ENCODE measurements at regions not wholly inside any gene's neighbourhood (a gene's known extent, or its start where the extent isn't known, plus 50 kb on each side); places are given as distances from the start of the nearest gene placed in this dataset.
"Not testable (repeated sequence)": the region's sequence is repeated elsewhere in the genome, so short reads cannot be mapped to it uniquely, and the experiment has no call there.

- no peak for DNase-seq
Measured at GRCh38 chr4:71081192-71081591, 87.7 kb downstream of the DCK start.

- no peak for DNase-seq
Measured at GRCh38 chr4:71093745-71094144, 100.3 kb downstream of the DCK start.

GRCh38 chr4:71094201-71094600 is 100.8 kb downstream of the DCK start:
- DNase-seq = no peak

GRCh38 chr4:71095141-71095540 is 101.7 kb downstream of the DCK start:
- no peak for DNase-seq

- no peak for DNase-seq
Measured at GRCh38 chr4:71095545-71095944, 102.1 kb downstream of the DCK start.

- DNase-seq = no peak
Measured at GRCh38 chr4:71107726-71108125, 114.3 kb downstream of the DCK start.

- no peak for DNase-seq
Measured at GRCh38 chr4:71110499-71110898, 117.0 kb downstream of the DCK start.

GRCh38 chr4:71111133-71111532 is 117.7 kb downstream of the DCK start:
- DNase-seq = not testable (repeated sequence)

- no peak for DNase-seq
Measured at GRCh38 chr4:71113294-71113693, 119.8 kb downstream of the DCK start.

GRCh38 chr4:71120831-71121524 is 127.5 kb downstream of the DCK start:
- no peak for DNase-seq

- no peak for DNase-seq
Measured at GRCh38 chr4:71123951-71124350, 130.5 kb downstream of the DCK start.

GRCh38 chr4:71125137-71125536 is 131.7 kb downstream of the DCK start:
- DNase-seq = no peak

GRCh38 chr4:71126719-71127118 is 133.3 kb downstream of the DCK start:
- DNase-seq = peak; percentile 97

GRCh38 chr4:71130827-71131603 is 137.6 kb downstream of the DCK start:
- peak; percentile 75 for DNase-seq

GRCh38 chr4:71132486-71132885 is 139.0 kb downstream of the DCK start:
- no peak for DNase-seq

GRCh38 chr4:71133491-71133890 is 140.0 kb downstream of the DCK start:
- no peak for DNase-seq

GRCh38 chr4:71136071-71136470 is 142.6 kb downstream of the DCK start:
- no peak for DNase-seq

GRCh38 chr4:71138007-71138615 is 144.7 kb downstream of the DCK start:
- DNase-seq = no peak

- DNase-seq = no peak
Measured at GRCh38 chr4:71140563-71140962, 147.1 kb downstream of the DCK start.

GRCh38 chr4:71141125-71141524 is 147.7 kb downstream of the DCK start:
- DNase-seq = no peak

- no peak for DNase-seq
Measured at GRCh38 chr4:71147261-71147660, 153.8 kb downstream of the DCK start.

GRCh38 chr4:71148545-71148944 is 155.1 kb downstream of the DCK start:
- no peak for DNase-seq

GRCh38 chr4:71151054-71151453 is 157.6 kb downstream of the DCK start:
- no peak for DNase-seq

- DNase-seq = peak; percentile 60
Measured at GRCh38 chr4:71156616-71157015, 163.2 kb downstream of the DCK start.
